Neural progenitor cell (in vitro differentiated cells): ENCODE measurements at regions not wholly inside any gene's neighbourhood (a gene's known extent, or its start where the extent isn't known, plus 50 kb on each side); places are given as distances from the start of the nearest gene placed in this dataset.

Source experiments
- EZH2 ChIP-seq: fragments of 200-600 bp; sonication (generic); IDR thresholded peaks from 2 replicates; pipeline ENCODE4 v1.6.1; 2017; ENCODE audit warnings: antibody characterized with exemption, mild to moderate bottlenecking, moderate library complexity
- EZH2phosphoT487 ChIP-seq: fragments of 200-600 bp; sonication (generic); IDR thresholded peaks from 2 replicates; pipeline ENCODE4 v1.6.1; 2017; ENCODE audit warnings: antibody characterized with exemption
- TF ChIP-seq, protein P1 (sequence below): fragments of 200-600 bp; sonication (generic); IDR thresholded peaks from 2 replicates; pipeline ENCODE4 v1.5.1; 2017; ENCODE audit warnings: antibody characterized with exemption, mild to moderate bottlenecking

DNA sequence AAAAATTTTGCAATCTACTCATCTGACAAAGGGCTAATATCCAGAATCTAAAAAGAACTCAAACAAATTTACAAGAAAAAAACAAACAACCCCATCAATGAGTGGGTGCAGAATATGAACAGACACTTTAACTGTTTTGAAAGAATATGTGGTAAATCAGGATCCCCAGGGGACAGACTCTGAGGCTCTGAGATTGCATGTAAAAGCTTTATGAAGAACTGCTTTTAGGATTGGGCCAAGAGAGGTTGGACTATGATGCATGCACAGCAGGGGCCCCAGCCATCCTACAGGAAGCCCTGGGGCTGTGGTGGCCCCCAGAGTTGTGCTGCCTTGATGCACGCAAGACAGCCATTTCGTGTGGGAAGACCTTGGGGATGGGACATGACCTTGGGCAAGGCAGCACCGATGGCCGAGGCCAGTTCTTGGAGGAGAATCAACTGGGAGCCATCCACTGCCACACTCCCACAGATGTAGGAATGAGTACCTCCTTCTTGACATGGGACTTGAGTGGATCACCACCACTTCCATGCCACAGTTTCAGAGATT lies 298.1 kb upstream of the THBS1 start:
- TF ChIP-seq, protein P1, sequence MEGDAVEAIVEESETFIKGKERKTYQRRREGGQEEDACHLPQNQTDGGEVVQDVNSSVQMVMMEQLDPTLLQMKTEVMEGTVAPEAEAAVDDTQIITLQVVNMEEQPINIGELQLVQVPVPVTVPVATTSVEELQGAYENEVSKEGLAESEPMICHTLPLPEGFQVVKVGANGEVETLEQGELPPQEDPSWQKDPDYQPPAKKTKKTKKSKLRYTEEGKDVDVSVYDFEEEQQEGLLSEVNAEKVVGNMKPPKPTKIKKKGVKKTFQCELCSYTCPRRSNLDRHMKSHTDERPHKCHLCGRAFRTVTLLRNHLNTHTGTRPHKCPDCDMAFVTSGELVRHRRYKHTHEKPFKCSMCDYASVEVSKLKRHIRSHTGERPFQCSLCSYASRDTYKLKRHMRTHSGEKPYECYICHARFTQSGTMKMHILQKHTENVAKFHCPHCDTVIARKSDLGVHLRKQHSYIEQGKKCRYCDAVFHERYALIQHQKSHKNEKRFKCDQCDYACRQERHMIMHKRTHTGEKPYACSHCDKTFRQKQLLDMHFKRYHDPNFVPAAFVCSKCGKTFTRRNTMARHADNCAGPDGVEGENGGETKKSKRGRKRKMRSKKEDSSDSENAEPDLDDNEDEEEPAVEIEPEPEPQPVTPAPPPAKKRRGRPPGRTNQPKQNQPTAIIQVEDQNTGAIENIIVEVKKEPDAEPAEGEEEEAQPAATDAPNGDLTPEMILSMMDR: no peak
- TF ChIP-seq EZH2 (no peak), EZH2phosphoT487 (no peak)
